SK-N-SH (cell line): ENCODE measurements at regions not wholly inside any gene's neighbourhood (a gene's known extent, or its start where the extent isn't known, plus 50 kb on each side); places are given as distances from the start of the nearest gene placed in this dataset.

Experiments used
- CTCF ChIP-seq: fragments of 200-600 bp; sonication (generic); IDR thresholded peaks from 2 replicates; pipeline ENCODE4 v1.6.1; 2017; ENCODE audit warnings: antibody characterized with exemption, mild to moderate bottlenecking, moderate library complexity
- EZH2phosphoT487 ChIP-seq: fragments of 200-600 bp; sonication (generic); IDR thresholded peaks from 2 replicates; pipeline ENCODE4 v1.6.1; 2017; ENCODE audit warnings: low read depth, mixed run types, mild to moderate bottlenecking, antibody characterized with exemption, moderate library complexity, borderline replicate concordance
- FOXJ3 ChIP-seq: sonication (generic); formaldehyde crosslinking; IDR thresholded peaks from 2 replicates; pipeline ENCODE4 v1.5.1; 2020; ENCODE audit warnings: mild to moderate bottlenecking, missing genetic modification reagents
- FOXM1 ChIP-seq: IDR thresholded peaks from 2 replicates; pipeline ENCODE4 v1.4.0; 2012; ENCODE audit warnings: low read depth, mild to moderate bottlenecking
- MXI1 ChIP-seq: IDR thresholded peaks from 2 replicates; pipeline ENCODE4 v1.6.1; 2012; ENCODE audit warnings: mild to moderate bottlenecking, low read depth, low read length, improper control_type of control experiment
- TEAD4 ChIP-seq: IDR thresholded peaks from 2 replicates; pipeline ENCODE4 v1.4.0; 2012; ENCODE audit warnings: mild to moderate bottlenecking, borderline replicate concordance; ENCODE audit not compliant: insufficient read depth
- TF ChIP-seq, protein P1 (sequence below): fragments of 150-350 bp; IDR thresholded peaks from 2 replicates; pipeline ENCODE4 v1.6.1; 2017; ENCODE audit warnings: antibody characterized with exemption, low read length, low read depth, borderline replicate concordance

DNA sequence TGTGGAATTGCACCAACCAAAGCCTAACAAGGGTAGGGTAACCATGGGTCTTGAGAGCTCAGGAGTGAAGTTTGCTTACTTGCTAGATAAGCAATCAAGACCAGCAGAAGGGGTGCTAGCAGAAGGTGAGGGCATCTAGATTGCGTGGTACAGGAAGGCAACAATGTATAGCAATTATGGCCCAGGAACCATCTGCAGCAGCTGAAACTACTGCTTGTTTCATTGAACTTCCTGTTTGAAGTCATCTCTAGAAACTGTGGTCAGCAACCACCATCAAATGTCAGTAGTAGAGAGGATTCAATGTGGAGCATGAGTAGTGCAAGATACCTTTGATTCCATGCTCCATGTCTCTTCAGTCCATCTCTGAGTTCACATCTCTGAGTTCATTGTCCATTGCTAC lies 462.1 kb upstream of the GRAMD2B start:
- TF ChIP-seq TEAD4, result no peak
- no peak for TF ChIP-seq MXI1
- no peak for TF ChIP-seq FOXM1
- no peak for TF ChIP-seq CTCF
- no peak for TF ChIP-seq EZH2phosphoT487
- TF ChIP-seq FOXJ3 (CRISPR knock-in tag), result no peak
- TF ChIP-seq, protein P1, sequence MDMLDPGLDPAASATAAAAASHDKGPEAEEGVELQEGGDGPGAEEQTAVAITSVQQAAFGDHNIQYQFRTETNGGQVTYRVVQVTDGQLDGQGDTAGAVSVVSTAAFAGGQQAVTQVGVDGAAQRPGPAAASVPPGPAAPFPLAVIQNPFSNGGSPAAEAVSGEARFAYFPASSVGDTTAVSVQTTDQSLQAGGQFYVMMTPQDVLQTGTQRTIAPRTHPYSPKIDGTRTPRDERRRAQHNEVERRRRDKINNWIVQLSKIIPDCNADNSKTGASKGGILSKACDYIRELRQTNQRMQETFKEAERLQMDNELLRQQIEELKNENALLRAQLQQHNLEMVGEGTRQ, result no peak
